C4-2B (cell line): ENCODE measurements at regions not wholly inside any gene's neighbourhood (a gene's known extent, or its start where the extent isn't known, plus 50 kb on each side); places are given as distances from the start of the nearest gene placed in this dataset.

Experiments
- CTCF ChIP-seq: fragments of 450-650 bp; conservative IDR thresholded peaks from 2 replicates; pipeline ENCODE4 v1.5.1; 2017; ENCODE audit warnings: mild to moderate bottlenecking
- ZFX ChIP-seq: fragments of 450-650 bp; IDR thresholded peaks from 2 replicates; pipeline ENCODE4 v1.6.1; 2017

GRCh38 chr11:128354476-128354875, 232.9 kb downstream of the ETS1 start:
- TF ChIP-seq CTCF: no peak
- TF ChIP-seq ZFX: no peak
